ENCODE measurements at regions not wholly inside any gene's neighbourhood (a gene's known extent, or its start where the extent isn't known, plus 50 kb on each side); places are given as distances from the start of the nearest gene placed in this dataset.

DNA sequence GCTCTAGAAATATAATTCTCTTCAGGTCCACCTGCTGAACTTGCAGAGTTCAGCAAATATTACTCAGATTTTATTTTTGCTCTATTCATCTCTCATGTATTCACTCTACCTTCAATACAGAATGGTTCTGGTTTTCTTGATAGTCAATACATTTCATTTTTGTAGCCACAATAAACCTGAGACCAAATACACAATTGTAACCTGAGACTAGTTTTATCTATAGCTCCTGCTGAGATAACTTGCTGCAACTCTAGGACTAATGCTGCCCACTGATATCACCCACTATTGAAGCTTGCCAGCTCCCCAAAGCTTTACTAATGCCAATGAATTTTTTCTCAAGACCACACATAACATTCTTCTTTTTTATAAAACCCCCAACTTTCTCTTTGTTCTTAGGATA lies 229.3 kb downstream of the NSUN3 start:
- H3K4me1 Mint-ChIP-seq (ENCODE audit: low read depth in 2 of 2) = no peaks in the 10 kb centered on the region
- ATAC-seq (no peak), DNase-seq (ENCODE audit: low spot score) (no peak)
- no peaks in the 10 kb centered on the region for H3K36me3 Mint-ChIP-seq
- H3K27ac Mint-ChIP-seq = no peak overlapping the region
- H3K4me3 Mint-ChIP-seq = no peak overlapping the region
- H3K9me3 Mint-ChIP-seq = peaks cover 15% of the 10 kb centered on the region
- no peaks in the 10 kb centered on the region for H3K27me3 Mint-ChIP-seq

GRCh38 chr3:94293793-94294195 lies 230.9 kb downstream of the NSUN3 start:
- Mint-ChIP-seq H3K27me3 (no peaks in the 10 kb centered on the region), H3K4me1 (ENCODE audit: low read depth in 2 of 2) (no peaks in the 10 kb centered on the region), H3K9me3 (peaks cover 12% of the 10 kb centered on the region), H3K36me3 (no peaks in the 10 kb centered on the region), H3K4me3 (no peak overlapping the region), H3K27ac (no peak overlapping the region)
- ATAC-seq = no peak
- DNase-seq (ENCODE audit: low spot score) = no peak

- Mint-ChIP-seq H3K9me3 (peaks cover 12% of the 10 kb centered on the region), H3K27me3 (no peaks in the 10 kb centered on the region), H3K27ac (no peak overlapping the region), H3K4me3 (no peak overlapping the region), H3K4me1 (ENCODE audit: low read depth in 2 of 2) (no peaks in the 10 kb centered on the region), H3K36me3 (no peaks in the 10 kb centered on the region)
- DNase-seq (ENCODE audit: low spot score) = no peak
- ATAC-seq = no peak
Measured at GRCh38 chr3:94294806-94295205, 231.9 kb downstream of the NSUN3 start.

- no peaks in the 10 kb centered on the region for H3K27me3 Mint-ChIP-seq
Measured at GRCh38 chr3:94299716-94300115, 236.9 kb downstream of the NSUN3 start.

GRCh38 chr3:94301366-94301765 lies 238.5 kb downstream of the NSUN3 start:
- no peak overlapping the region for H3K27ac Mint-ChIP-seq

More at GRCh38 chr3:94299716-94300115, 236.9 kb downstream of the NSUN3 start:
- no peaks in the 10 kb centered on the region for H3K4me1 Mint-ChIP-seq (ENCODE audit: low read depth in 2 of 2)
- no peak overlapping the region for H3K4me3 Mint-ChIP-seq
- no peak for ATAC-seq
- no peaks in the 10 kb centered on the region for H3K36me3 Mint-ChIP-seq
- H3K27ac Mint-ChIP-seq = no peak overlapping the region
- peaks cover 6% of the 10 kb centered on the region for H3K9me3 Mint-ChIP-seq
- DNase-seq (ENCODE audit: low spot score) = no peak

DNA sequence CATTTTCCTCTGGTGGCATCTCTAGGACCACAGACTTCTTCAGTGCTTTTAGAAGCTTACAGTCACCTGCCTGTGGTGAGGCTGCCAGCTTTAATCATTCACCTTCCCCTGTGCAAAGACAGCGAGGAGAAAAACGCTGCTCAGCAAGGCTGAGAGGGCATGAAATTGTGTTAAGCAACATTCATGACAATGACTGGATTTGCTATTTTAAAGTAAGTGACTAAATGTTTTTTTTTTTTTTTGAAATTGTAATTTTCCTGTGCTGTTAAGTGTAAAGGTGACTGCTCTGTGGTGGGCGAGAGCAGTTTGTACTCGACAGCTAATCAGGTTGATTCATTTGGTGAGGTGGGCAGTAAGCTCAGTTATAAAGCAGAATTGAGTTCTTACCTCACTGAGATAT lies 240.4 kb downstream of the NSUN3 start:
- Mint-ChIP-seq H3K36me3 (no peaks in the 10 kb centered on the region), H3K27ac (no peak overlapping the region), H3K4me1 (ENCODE audit: low read depth in 2 of 2) (no peaks in the 10 kb centered on the region), H3K27me3 (no peaks in the 10 kb centered on the region), H3K4me3 (no peak overlapping the region), H3K9me3 (peaks cover 3% of the 10 kb centered on the region)
- ATAC-seq (no peak), DNase-seq (ENCODE audit: low spot score) (no peak)

More at GRCh38 chr3:94301366-94301765, 238.5 kb downstream of the NSUN3 start:
- Mint-ChIP-seq H3K4me3 (no peak overlapping the region), H3K36me3 (no peaks in the 10 kb centered on the region), H3K27me3 (no peaks in the 10 kb centered on the region), H3K4me1 (ENCODE audit: low read depth in 2 of 2) (no peaks in the 10 kb centered on the region), H3K9me3 (peaks cover 3% of the 10 kb centered on the region)
- ATAC-seq = no peak
- DNase-seq (ENCODE audit: low spot score) = no peak

DNA sequence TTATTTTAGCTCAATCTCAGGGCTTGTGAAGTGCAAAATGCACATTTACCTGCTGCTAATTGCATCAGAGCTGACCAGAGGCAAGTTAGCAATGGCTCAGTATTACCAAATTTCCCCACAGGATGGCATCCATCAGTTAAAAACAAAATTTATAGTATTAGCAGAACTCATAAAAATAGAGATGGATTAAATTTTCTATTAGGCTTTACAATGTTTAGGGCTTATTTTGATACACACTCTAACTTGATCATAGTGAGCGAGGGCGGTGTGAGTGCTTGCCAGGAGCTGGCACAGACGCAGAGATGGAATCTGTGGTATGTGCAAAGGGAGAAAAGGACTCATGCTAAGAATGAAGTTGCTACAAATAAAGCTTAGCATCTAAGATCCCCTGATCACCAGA lies 241.0 kb downstream of the NSUN3 start:
- no peaks in the 10 kb centered on the region for H3K36me3 Mint-ChIP-seq
- DNase-seq (ENCODE audit: low spot score) (no peak), ATAC-seq (no peak)
- no peak overlapping the region for H3K4me3 Mint-ChIP-seq
- H3K4me1 Mint-ChIP-seq (ENCODE audit: low read depth in 2 of 2) = no peaks in the 10 kb centered on the region
- peaks cover 3% of the 10 kb centered on the region for H3K9me3 Mint-ChIP-seq
- H3K27me3 Mint-ChIP-seq = no peaks in the 10 kb centered on the region
- H3K27ac Mint-ChIP-seq = no peak overlapping the region

DNA sequence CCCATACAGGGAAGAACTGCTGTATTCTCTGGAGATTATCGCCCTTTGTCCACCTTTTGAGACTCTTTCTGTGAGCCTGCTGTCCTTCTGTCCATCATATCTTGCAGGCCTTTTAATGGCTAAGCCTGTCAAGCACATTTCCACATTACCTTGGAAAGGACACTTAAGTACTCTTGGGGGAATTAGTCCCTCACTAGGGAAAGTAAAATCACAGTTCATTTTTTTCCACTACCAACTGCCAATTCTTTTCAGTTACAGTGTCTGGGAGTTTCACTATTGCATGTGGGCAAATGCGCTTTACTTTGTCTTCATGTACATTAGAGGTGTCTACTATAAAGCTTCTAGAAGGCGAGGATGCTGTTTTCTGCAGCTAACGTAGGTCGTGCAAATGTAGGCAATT lies 242.1 kb downstream of the NSUN3 start:
- H3K36me3 Mint-ChIP-seq = no peaks in the 10 kb centered on the region
- no peak for ATAC-seq
- peaks cover 5% of the 10 kb centered on the region for H3K9me3 Mint-ChIP-seq
- H3K4me1 Mint-ChIP-seq (ENCODE audit: low read depth in 2 of 2) = no peaks in the 10 kb centered on the region
- no peaks in the 10 kb centered on the region for H3K27me3 Mint-ChIP-seq
- H3K27ac Mint-ChIP-seq = no peak overlapping the region
- DNase-seq (ENCODE audit: low spot score) = no peak
- H3K4me3 Mint-ChIP-seq = no peak overlapping the region

GRCh38 chr3:94305835-94306611 lies 243.2 kb downstream of the NSUN3 start:
- peaks cover 8% of the 10 kb centered on the region for H3K9me3 Mint-ChIP-seq
- ATAC-seq (no peak), DNase-seq (ENCODE audit: low spot score) (no peak)
- no peaks in the 10 kb centered on the region for H3K27me3 Mint-ChIP-seq
- no peaks in the 10 kb centered on the region for H3K4me1 Mint-ChIP-seq (ENCODE audit: low read depth in 2 of 2)
- no peak overlapping the region for H3K27ac Mint-ChIP-seq
- no peaks in the 10 kb centered on the region for H3K36me3 Mint-ChIP-seq
- no peak overlapping the region for H3K4me3 Mint-ChIP-seq

DNA sequence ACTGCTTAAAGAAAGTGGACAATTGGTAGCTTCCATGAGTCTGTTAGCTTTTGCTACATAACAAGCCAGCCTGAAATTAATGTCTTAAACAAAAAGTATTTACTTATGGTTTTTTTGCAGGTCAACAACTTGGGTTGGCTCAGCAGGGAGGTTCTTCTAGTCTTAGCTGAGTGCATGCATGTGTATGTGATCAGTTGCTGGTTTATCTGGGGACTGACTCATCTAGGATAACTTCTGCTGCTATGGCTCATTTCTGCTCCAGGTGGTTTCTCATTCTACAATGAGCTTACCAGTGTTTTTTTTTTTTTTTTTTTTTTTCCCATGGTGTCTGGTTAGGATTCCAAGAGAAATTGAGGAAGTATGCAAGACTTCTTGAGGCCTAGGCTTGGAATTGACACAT lies 244.7 kb downstream of the NSUN3 start:
- Mint-ChIP-seq H3K9me3 (peaks cover 8% of the 10 kb centered on the region), H3K36me3 (no peaks in the 10 kb centered on the region), H3K4me3 (no peak overlapping the region), H3K27me3 (no peaks in the 10 kb centered on the region), H3K4me1 (ENCODE audit: low read depth in 2 of 2) (no peaks in the 10 kb centered on the region), H3K27ac (no peak overlapping the region)
- ATAC-seq (no peak), DNase-seq (ENCODE audit: low spot score) (no peak)

- H3K4me3 Mint-ChIP-seq = no peak overlapping the region
- H3K4me1 Mint-ChIP-seq (ENCODE audit: low read depth in 2 of 2) = no peaks in the 10 kb centered on the region
- ATAC-seq (no peak), DNase-seq (ENCODE audit: low spot score) (no peak)
- peaks cover 5% of the 10 kb centered on the region for H3K9me3 Mint-ChIP-seq
- no peaks in the 10 kb centered on the region for H3K36me3 Mint-ChIP-seq
- no peak overlapping the region for H3K27ac Mint-ChIP-seq
- H3K27me3 Mint-ChIP-seq = no peaks in the 10 kb centered on the region
Measured at GRCh38 chr3:94308767-94309166, 245.9 kb downstream of the NSUN3 start.

- H3K4me3 Mint-ChIP-seq = no peak overlapping the region
- H3K27me3 Mint-ChIP-seq = no peaks in the 10 kb centered on the region
- DNase-seq (ENCODE audit: low spot score) = no peak
- no peaks in the 10 kb centered on the region for H3K4me1 Mint-ChIP-seq (ENCODE audit: low read depth in 2 of 2)
- H3K36me3 Mint-ChIP-seq = no peaks in the 10 kb centered on the region
- no peak overlapping the region for H3K27ac Mint-ChIP-seq
- no peak for ATAC-seq
- peaks cover 5% of the 10 kb centered on the region for H3K9me3 Mint-ChIP-seq
Measured at GRCh38 chr3:94310341-94311135, 247.7 kb downstream of the NSUN3 start.

GRCh38 chr3:94311651-94312050 lies 248.8 kb downstream of the NSUN3 start:
- ATAC-seq (no peak), DNase-seq (ENCODE audit: low spot score) (no peak)
- H3K4me1 Mint-ChIP-seq (ENCODE audit: low read depth in 2 of 2) = no peaks in the 10 kb centered on the region
- H3K4me3 Mint-ChIP-seq = no peak overlapping the region
- no peaks in the 10 kb centered on the region for H3K36me3 Mint-ChIP-seq
- peaks cover 5% of the 10 kb centered on the region for H3K9me3 Mint-ChIP-seq
- no peak overlapping the region for H3K27ac Mint-ChIP-seq
- no peaks in the 10 kb centered on the region for H3K27me3 Mint-ChIP-seq

DNA sequence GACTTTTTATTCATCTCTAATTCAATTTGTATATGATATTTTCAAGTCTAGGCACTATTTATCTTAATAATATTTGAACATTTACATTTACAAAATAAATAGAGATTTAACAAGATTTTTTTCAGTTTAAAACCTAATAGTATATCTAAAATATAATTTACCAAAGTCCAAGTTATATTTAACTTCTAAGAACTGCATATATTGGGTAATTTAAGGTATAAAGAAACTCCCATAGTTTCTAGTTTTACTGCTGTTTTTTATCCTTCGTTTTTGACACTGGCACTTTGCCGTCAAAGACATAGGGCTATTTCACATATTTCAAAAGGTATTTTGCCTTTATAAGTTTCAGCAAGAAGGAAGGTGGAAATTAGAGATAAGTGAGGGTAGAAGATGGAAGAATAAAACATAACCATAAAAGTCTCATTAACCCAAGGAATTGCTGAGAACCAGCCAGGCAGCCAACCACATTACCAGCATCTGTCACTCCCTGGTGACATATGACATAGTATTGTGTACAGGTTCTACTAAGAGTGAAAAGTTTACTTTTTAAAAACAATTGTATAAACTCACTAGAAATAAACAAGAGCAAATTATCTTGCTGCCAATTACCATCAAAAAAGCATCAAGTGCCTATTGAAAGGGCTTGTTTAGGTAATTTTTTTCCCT lies 251.5 kb downstream of the NSUN3 start:
- ATAC-seq = no peak
- Mint-ChIP-seq H3K27me3 (no peaks in the 10 kb centered on the region), H3K27ac (no peak overlapping the region), H3K4me3 (no peak overlapping the region), H3K4me1 (ENCODE audit: low read depth in 2 of 2) (no peaks in the 10 kb centered on the region), H3K9me3 (peaks cover 12% of the 10 kb centered on the region), H3K36me3 (no peaks in the 10 kb centered on the region)
- no peak for DNase-seq (ENCODE audit: low spot score)
